ENCODE measurements at regions not wholly inside any gene's neighbourhood (a gene's known extent, or its start where the extent isn't known, plus 50 kb on each side); places are given as distances from the start of the nearest gene placed in this dataset.

DNA sequence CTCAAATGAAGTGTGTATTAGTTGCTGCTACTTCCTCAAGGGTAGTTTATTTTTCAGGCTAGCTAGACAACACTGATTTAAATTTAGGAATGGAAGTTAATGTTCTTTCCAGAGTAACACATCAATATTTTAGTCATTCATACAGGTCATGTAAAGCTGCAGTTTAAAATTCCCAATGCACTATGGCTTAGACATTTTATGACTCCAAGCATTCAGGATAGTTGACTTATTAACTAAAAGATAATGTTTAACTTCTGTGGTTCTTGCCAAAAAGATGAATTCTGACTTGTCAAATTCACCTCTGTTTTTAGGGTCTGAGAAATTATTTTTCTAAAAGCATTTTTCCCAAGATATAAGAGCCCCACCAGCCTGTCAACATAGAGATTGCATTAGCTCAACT is 131.9 kb downstream of the TFPI2 start:
- TF ChIP-seq POLR2A (IDR thresholded peaks at IDR 0.05), result no peak
- TF ChIP-seq, protein P1, sequence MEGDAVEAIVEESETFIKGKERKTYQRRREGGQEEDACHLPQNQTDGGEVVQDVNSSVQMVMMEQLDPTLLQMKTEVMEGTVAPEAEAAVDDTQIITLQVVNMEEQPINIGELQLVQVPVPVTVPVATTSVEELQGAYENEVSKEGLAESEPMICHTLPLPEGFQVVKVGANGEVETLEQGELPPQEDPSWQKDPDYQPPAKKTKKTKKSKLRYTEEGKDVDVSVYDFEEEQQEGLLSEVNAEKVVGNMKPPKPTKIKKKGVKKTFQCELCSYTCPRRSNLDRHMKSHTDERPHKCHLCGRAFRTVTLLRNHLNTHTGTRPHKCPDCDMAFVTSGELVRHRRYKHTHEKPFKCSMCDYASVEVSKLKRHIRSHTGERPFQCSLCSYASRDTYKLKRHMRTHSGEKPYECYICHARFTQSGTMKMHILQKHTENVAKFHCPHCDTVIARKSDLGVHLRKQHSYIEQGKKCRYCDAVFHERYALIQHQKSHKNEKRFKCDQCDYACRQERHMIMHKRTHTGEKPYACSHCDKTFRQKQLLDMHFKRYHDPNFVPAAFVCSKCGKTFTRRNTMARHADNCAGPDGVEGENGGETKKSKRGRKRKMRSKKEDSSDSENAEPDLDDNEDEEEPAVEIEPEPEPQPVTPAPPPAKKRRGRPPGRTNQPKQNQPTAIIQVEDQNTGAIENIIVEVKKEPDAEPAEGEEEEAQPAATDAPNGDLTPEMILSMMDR (IDR thresholded peaks at IDR 0.05 in 8 of 11, conservative IDR thresholded peaks at IDR 0.05 in 3 of 11), result no peak
- no peak for TF ChIP-seq POLR2AphosphoS5 (IDR thresholded peaks at IDR 0.05)

All from spleen (tissue), 7 donors.